Body of pancreas (tissue), 4 donors: ENCODE measurements at regions not wholly inside any gene's neighbourhood (a gene's known extent, or its start where the extent isn't known, plus 50 kb on each side); places are given as distances from the start of the nearest gene placed in this dataset.

Experiments
- ATAC-seq: fragments of 150-250 bp; one replicate; pipeline ENCODE4 v1.9.1; 2016
- DNase-seq, 4 donors: peaks; one replicate each; pipeline ENCODE4 v3.0.0-alpha.2; 2019
- H3K27ac ChIP-seq, 4 donors: fragments of 200-600 bp; sonication (generic); 1 replicate in 3 of 4; 2 replicates in 1 of 4; pipeline versions ENCODE4 v1.5.1 to v1.6.1; 2016 to 2019; ENCODE audit warnings: mild to moderate bottlenecking in 1 of 4, mixed read lengths in 1 of 4, moderate library complexity in 1 of 4
- H3K27me3 ChIP-seq, 2 donors: fragments of 200-600 bp; sonication (generic); one replicate each; pipeline ENCODE4 v1.6.0; 2016; ENCODE audit warnings: mild to moderate bottlenecking in 1 of 2
- H3K36me3 ChIP-seq, 2 donors: fragments of 200-600 bp; sonication (generic); replicated peaks in 1 of 2; 2 replicates each; pipeline ENCODE4 v1.5.1; 2016; ENCODE audit warnings: low read depth in 2 of 2; ENCODE audit not compliant: insufficient read depth in 1 of 2
- H3K4me1 ChIP-seq: fragments of 200-600 bp; sonication (generic); one replicate; pipeline ENCODE4 v1.6.0; 2016
- H3K4me3 ChIP-seq, 2 donors: fragments of 200-600 bp; sonication (generic); 1 replicate in 1 of 2; 2 replicates in 1 of 2; pipeline ENCODE4 v1.5.1; 2016 to 2019
- H3K9me3 ChIP-seq, 3 donors: fragments of 200-600 bp; sonication (generic); 1 replicate in 2 of 3; 2 replicates in 1 of 3; pipeline ENCODE4 v1.5.1; 2016
- POLR2A ChIP-seq, 3 donors: fragments of 450-650 bp; IDR thresholded peaks; one replicate each; pipeline ENCODE4 v1.6.1; 2016; ENCODE audit warnings: antibody characterized with exemption in 3 of 3, mild to moderate bottlenecking in 2 of 3
- WGBS, 2 donors: methylation state at CpG; one replicate each; pipeline ENCODE4 v1.1.5; 2017; 5-methylcytosine and 5-hydroxymethylcytosine counted together
- intact Hi-C: fragments of 100-400 bp; cut with DNase I; formaldehyde crosslinking; loops from one replicate; pipeline ENCODE4 v1.15.1; 2023
- TF ChIP-seq, protein P1 (sequence below), 7 experiments: fragments of 450-650 bp in 4 of 7; fragments of 200-600 bp in 3 of 7; sonication (generic) in 3 of 7; IDR thresholded peaks; one replicate each; pipeline ENCODE4 v1.5.1; 2016 to 2019; ENCODE audit warnings: antibody characterized with exemption in 7 of 7

DNA sequence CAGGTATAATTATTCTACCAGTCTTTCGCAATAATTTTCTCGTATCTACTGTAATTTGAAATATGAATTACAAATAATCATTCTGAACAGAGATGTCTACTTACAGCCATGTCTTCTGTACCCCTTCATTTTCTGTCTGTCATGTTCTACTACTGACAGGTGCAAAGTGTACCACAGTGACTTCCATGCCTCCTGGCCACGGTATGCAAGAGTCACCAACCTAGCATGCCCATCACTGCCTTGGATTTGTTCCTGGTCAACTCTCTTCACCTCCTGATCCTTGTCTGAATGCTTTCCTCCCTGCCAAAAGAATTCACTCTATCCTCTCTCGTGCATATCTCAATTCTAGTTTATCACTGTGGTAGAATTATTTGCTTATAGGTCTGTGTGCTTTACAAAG, 755.4 kb downstream of the KCNJ2 start:
- Histone ChIP-seq H3K36me3 (no peaks in the 10 kb centered on the region), H3K27me3 (no peaks in the 10 kb centered on the region), H3K27ac (no peak overlapping the region), H3K4me3 (no peak overlapping the region), H3K4me1 (no peaks in the 10 kb centered on the region), H3K9me3 (no peaks in the 10 kb centered on the region)
- intact Hi-C loops: no loop called here
- TF ChIP-seq, protein P1, sequence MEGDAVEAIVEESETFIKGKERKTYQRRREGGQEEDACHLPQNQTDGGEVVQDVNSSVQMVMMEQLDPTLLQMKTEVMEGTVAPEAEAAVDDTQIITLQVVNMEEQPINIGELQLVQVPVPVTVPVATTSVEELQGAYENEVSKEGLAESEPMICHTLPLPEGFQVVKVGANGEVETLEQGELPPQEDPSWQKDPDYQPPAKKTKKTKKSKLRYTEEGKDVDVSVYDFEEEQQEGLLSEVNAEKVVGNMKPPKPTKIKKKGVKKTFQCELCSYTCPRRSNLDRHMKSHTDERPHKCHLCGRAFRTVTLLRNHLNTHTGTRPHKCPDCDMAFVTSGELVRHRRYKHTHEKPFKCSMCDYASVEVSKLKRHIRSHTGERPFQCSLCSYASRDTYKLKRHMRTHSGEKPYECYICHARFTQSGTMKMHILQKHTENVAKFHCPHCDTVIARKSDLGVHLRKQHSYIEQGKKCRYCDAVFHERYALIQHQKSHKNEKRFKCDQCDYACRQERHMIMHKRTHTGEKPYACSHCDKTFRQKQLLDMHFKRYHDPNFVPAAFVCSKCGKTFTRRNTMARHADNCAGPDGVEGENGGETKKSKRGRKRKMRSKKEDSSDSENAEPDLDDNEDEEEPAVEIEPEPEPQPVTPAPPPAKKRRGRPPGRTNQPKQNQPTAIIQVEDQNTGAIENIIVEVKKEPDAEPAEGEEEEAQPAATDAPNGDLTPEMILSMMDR (IDR thresholded peaks at IDR 0.05): no peak
- TF ChIP-seq POLR2A (IDR thresholded peaks at IDR 0.05): no peak
- no peak for DNase-seq
- no peak for ATAC-seq
- WGBS, 2 donors: 74 to 79% methylated on average over 4 of the region's 4 CpGs

DNA sequence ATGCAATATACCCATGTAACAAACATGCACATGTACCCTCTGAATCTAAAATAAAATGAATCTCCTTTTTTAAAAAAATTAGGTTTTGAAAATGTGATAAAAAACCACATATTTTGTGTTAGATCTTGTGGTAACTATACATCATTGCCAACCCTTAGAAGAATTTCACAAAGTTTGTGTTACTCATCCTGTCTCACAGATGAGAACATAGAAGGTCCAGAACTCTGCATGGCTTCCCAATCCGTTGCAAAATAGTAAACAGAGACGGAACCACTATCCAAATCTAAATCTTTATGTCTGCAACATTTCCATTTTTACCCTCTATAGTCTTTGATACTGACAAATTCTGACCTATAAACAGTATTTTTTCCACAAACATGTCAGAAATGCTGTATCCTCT, 759.9 kb downstream of the KCNJ2 start:
- Histone ChIP-seq H3K9me3 (no peaks in the 10 kb centered on the region), H3K36me3 (no peaks in the 10 kb centered on the region), H3K27ac (no peak overlapping the region), H3K27me3 (no peaks in the 10 kb centered on the region), H3K4me3 (no peak overlapping the region), H3K4me1 (no peaks in the 10 kb centered on the region)
- TF ChIP-seq POLR2A (IDR thresholded peaks at IDR 0.05): no peak
- TF ChIP-seq, protein P1 (IDR thresholded peaks at IDR 0.05): no peak
- DNase-seq (no peak), ATAC-seq (no peak)
- WGBS, 2 donors: 69 to 76% methylated on average over 2 of the region's 2 CpGs
- intact Hi-C loops: no loop called here

DNA sequence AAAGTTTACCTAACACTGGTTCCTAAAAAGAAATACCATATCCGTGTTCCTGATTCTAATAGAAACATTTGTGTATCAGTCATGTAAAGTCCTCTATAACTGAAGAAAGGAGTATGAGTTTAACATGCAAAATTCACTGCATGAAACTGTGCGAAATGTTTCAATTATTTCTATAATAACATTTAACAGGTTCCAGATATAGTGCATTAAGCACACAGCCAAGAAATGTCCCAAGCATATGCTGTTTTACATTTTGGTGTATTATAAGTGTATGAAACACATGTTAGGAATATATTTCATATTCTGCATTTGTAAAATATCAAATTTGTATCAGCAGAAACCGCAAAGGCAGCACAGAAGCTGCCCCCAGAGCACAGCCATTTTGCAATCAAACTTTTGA, 764.9 kb downstream of the KCNJ2 start:
- intact Hi-C loops: no loop called here
- H3K36me3 ChIP-seq: no peaks in the 10 kb centered on the region
- no peak overlapping the region for H3K27ac ChIP-seq
- ATAC-seq (no peak), DNase-seq (no peak)
- H3K9me3 ChIP-seq: no peaks in the 10 kb centered on the region
- no peak for TF ChIP-seq POLR2A (IDR thresholded peaks at IDR 0.05)
- TF ChIP-seq, protein P1 (IDR thresholded peaks at IDR 0.05): no peak
- no peaks in the 10 kb centered on the region for H3K4me1 ChIP-seq
- H3K4me3 ChIP-seq: no peak overlapping the region
- 73 to 81% methylated on average over 3 of the region's 3 CpGs for WGBS, 2 donors
- no peaks in the 10 kb centered on the region for H3K27me3 ChIP-seq

DNA sequence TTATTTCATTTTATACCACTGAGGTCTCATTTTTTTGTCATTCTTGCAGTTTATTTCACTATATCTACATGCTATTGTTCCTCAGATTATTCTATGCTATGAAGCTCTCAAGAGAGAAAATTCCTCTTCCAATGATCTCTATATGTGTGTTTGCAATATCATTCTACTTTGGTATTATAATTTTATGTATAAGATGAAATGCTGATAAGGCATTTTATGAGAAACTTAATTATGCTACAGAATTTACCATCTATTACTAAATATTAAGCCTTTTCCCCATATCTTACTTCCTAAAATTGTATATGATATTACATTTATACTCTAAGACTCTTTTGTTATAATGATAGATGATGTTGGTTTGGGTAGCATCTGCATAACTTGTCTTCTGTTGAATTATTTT, 765.5 kb downstream of the KCNJ2 start:
- H3K27me3 ChIP-seq: no peaks in the 10 kb centered on the region
- no peaks in the 10 kb centered on the region for H3K4me1 ChIP-seq
- intact Hi-C loops: no loop called here
- ATAC-seq (no peak), DNase-seq (no peak)
- TF ChIP-seq POLR2A (IDR thresholded peaks at IDR 0.05): no peak
- TF ChIP-seq, protein P1 (IDR thresholded peaks at IDR 0.05): no peak
- H3K36me3 ChIP-seq: no peaks in the 10 kb centered on the region
- no peaks in the 10 kb centered on the region for H3K9me3 ChIP-seq
- no peak overlapping the region for H3K4me3 ChIP-seq
- H3K27ac ChIP-seq: no peak overlapping the region

DNA sequence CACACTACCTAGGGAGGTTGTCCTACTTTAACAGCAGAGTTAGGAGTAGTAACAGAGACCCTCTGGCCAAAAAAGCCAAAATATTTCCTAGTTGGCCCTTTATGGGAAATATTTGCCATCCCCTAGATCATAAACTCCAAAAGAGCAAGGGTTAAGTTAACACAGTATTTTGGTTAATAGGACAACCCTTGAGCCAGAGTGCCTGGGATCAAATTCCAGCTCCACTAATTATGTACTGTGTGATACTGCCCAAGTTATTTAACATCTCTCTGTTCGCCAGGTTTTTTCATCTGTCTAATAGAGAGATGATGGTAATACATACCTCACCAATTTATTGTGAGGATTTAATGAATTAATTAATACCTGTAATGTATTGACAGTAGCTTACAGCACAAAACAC, 767.4 kb downstream of the KCNJ2 start:
- no peak for TF ChIP-seq POLR2A (IDR thresholded peaks at IDR 0.05)
- TF ChIP-seq, protein P1 (IDR thresholded peaks at IDR 0.05): no peak
- ATAC-seq (no peak), DNase-seq (no peak)
- intact Hi-C loops: no loop called here
- no peaks in the 10 kb centered on the region for H3K9me3 ChIP-seq
- WGBS, 2 donors: 86 to 87% methylated on average over 1 of the region's 1 CpG
- H3K4me3 ChIP-seq: no peak overlapping the region
- no peak overlapping the region for H3K27ac ChIP-seq
- H3K4me1 ChIP-seq: no peaks in the 10 kb centered on the region
- H3K27me3 ChIP-seq: no peaks in the 10 kb centered on the region
- no peaks in the 10 kb centered on the region for H3K36me3 ChIP-seq
